ENCODE measurements at regions not wholly inside any gene's neighbourhood (a gene's known extent, or its start where the extent isn't known, plus 50 kb on each side); places are given as distances from the start of the nearest gene placed in this dataset.
"Not testable (repeated sequence)": the region's sequence is repeated elsewhere in the genome, so short reads cannot be mapped to it uniquely, and the experiment has no call there.

- Histone ChIP-seq H3K4me1 (ENCODE audit: control insufficient read depth, insufficient read depth, low read length, unreplicated experiment) (no peaks in the 10 kb centered on the region), H3K79me2 (ENCODE audit: control insufficient read depth, insufficient read depth, low read length, unreplicated experiment) (no peaks in the 10 kb centered on the region), H3K27me3 (ENCODE audit: insufficient read depth, low read length) (no peaks in the 10 kb centered on the region), H3K36me3 (ENCODE audit: insufficient read depth, low read length) (no peaks in the 10 kb centered on the region), H3K27ac (ENCODE audit: low read depth, low read length) (no peak overlapping the region), H3K4me3 (ENCODE audit: low read depth, low read length) (no peak overlapping the region), H2AFZ (ENCODE audit: low read length, unreplicated experiment) (no peak overlapping the region)
These were observed 68.3 kb upstream of the ARL4C start for GRCh38 chr2:234565201-234565600.

GRCh38 chr2:234564699-234565098, 67.8 kb upstream of the ARL4C start:
- H3K27ac ChIP-seq (ENCODE audit: low read depth, low read length), result no peak overlapping the region
- H3K79me2 ChIP-seq (ENCODE audit: control insufficient read depth, insufficient read depth, low read length, unreplicated experiment), result no peaks in the 10 kb centered on the region
- no peak overlapping the region for H3K4me3 ChIP-seq (ENCODE audit: low read depth, low read length)
- H3K4me1 ChIP-seq (ENCODE audit: control insufficient read depth, insufficient read depth, low read length, unreplicated experiment), result no peaks in the 10 kb centered on the region
- H3K36me3 ChIP-seq (ENCODE audit: insufficient read depth, low read length), result no peaks in the 10 kb centered on the region
- no peaks in the 10 kb centered on the region for H3K27me3 ChIP-seq (ENCODE audit: insufficient read depth, low read length)
- H2AFZ ChIP-seq (ENCODE audit: low read length, unreplicated experiment), result no peak overlapping the region

- H3K4me3 ChIP-seq (ENCODE audit: low read depth, low read length), result no peak overlapping the region
- H3K27ac ChIP-seq (ENCODE audit: low read depth, low read length), result no peak overlapping the region
- H2AFZ ChIP-seq (ENCODE audit: low read length, unreplicated experiment), result no peak overlapping the region
- no peaks in the 10 kb centered on the region for H3K27me3 ChIP-seq (ENCODE audit: insufficient read depth, low read length)
- H3K79me2 ChIP-seq (ENCODE audit: control insufficient read depth, insufficient read depth, low read length, unreplicated experiment), result no peaks in the 10 kb centered on the region
- no peaks in the 10 kb centered on the region for H3K4me1 ChIP-seq (ENCODE audit: control insufficient read depth, insufficient read depth, low read length, unreplicated experiment)
- no peaks in the 10 kb centered on the region for H3K36me3 ChIP-seq (ENCODE audit: insufficient read depth, low read length)
These were observed 62.7 kb upstream of the ARL4C start for GRCh38 chr2:234559609-234560008.

- Histone ChIP-seq H3K27me3 (ENCODE audit: insufficient read depth, low read length) (no peaks in the 10 kb centered on the region), H3K27ac (ENCODE audit: low read depth, low read length) (no peak overlapping the region), H3K36me3 (ENCODE audit: insufficient read depth, low read length) (no peaks in the 10 kb centered on the region), H3K4me3 (ENCODE audit: low read depth, low read length) (no peak overlapping the region), H3K4me1 (ENCODE audit: control insufficient read depth, insufficient read depth, low read length, unreplicated experiment) (no peaks in the 10 kb centered on the region), H3K79me2 (ENCODE audit: control insufficient read depth, insufficient read depth, low read length, unreplicated experiment) (no peaks in the 10 kb centered on the region), H2AFZ (ENCODE audit: low read length, unreplicated experiment) (no peak overlapping the region)
These were observed 61.8 kb upstream of the ARL4C start for GRCh38 chr2:234558642-234559041.

- Histone ChIP-seq H2AFZ (ENCODE audit: low read length, unreplicated experiment) (no peak overlapping the region), H3K79me2 (ENCODE audit: control insufficient read depth, insufficient read depth, low read length, unreplicated experiment) (no peaks in the 10 kb centered on the region), H3K4me3 (ENCODE audit: low read depth, low read length) (no peak overlapping the region), H3K27me3 (ENCODE audit: insufficient read depth, low read length) (no peaks in the 10 kb centered on the region), H3K4me1 (ENCODE audit: control insufficient read depth, insufficient read depth, low read length, unreplicated experiment) (no peaks in the 10 kb centered on the region), H3K36me3 (ENCODE audit: insufficient read depth, low read length) (no peaks in the 10 kb centered on the region), H3K27ac (ENCODE audit: low read depth, low read length) (no peak overlapping the region)
These were observed 60.1 kb upstream of the ARL4C start for GRCh38 chr2:234556848-234557573.

GRCh38 chr2:234555616-234556249, 58.9 kb upstream of the ARL4C start:
- Histone ChIP-seq H3K79me2 (ENCODE audit: control insufficient read depth, insufficient read depth, low read length, unreplicated experiment) (no peaks in the 10 kb centered on the region), H2AFZ (ENCODE audit: low read length, unreplicated experiment) (no peak overlapping the region), H3K27ac (ENCODE audit: low read depth, low read length) (no peak overlapping the region)

GRCh38 chr2:234555161-234555560, 58.3 kb upstream of the ARL4C start:
- H3K27ac ChIP-seq (ENCODE audit: low read depth, low read length), result no peak overlapping the region
- H3K4me3 ChIP-seq (ENCODE audit: low read depth, low read length), result no peak overlapping the region
- H2AFZ ChIP-seq (ENCODE audit: low read length, unreplicated experiment), result no peak overlapping the region
- no peaks in the 10 kb centered on the region for H3K79me2 ChIP-seq (ENCODE audit: control insufficient read depth, insufficient read depth, low read length, unreplicated experiment)
- peaks cover 6% of the 10 kb centered on the region for H3K4me1 ChIP-seq (ENCODE audit: control insufficient read depth, insufficient read depth, low read length, unreplicated experiment)
- H3K36me3 ChIP-seq (ENCODE audit: insufficient read depth, low read length), result no peaks in the 10 kb centered on the region
- H3K27me3 ChIP-seq (ENCODE audit: insufficient read depth, low read length), result no peaks in the 10 kb centered on the region

More at GRCh38 chr2:234555616-234556249, 58.9 kb upstream of the ARL4C start:
- Histone ChIP-seq H3K27me3 (ENCODE audit: insufficient read depth, low read length) (no peaks in the 10 kb centered on the region), H3K4me1 (ENCODE audit: control insufficient read depth, insufficient read depth, low read length, unreplicated experiment) (peaks cover 3% of the 10 kb centered on the region), H3K36me3 (ENCODE audit: insufficient read depth, low read length) (no peaks in the 10 kb centered on the region), H3K4me3 (ENCODE audit: low read depth, low read length) (no peak overlapping the region)

- H3K27me3 ChIP-seq (ENCODE audit: insufficient read depth, low read length); H3K4me3 ChIP-seq (ENCODE audit: low read depth, low read length); H3K36me3 ChIP-seq (ENCODE audit: insufficient read depth, low read length); H2AFZ ChIP-seq (ENCODE audit: low read length, unreplicated experiment); H3K4me1 ChIP-seq (ENCODE audit: control insufficient read depth, insufficient read depth, low read length, unreplicated experiment); H3K79me2 ChIP-seq (ENCODE audit: control insufficient read depth, insufficient read depth, low read length, unreplicated experiment); H3K27ac ChIP-seq (ENCODE audit: low read depth, low read length): not testable (repeated sequence)
These were observed 56.3 kb upstream of the ARL4C start for GRCh38 chr2:234553223-234553622.

- Histone ChIP-seq H3K79me2 (ENCODE audit: control insufficient read depth, insufficient read depth, low read length, unreplicated experiment) (no peaks in the 10 kb centered on the region), H3K36me3 (ENCODE audit: insufficient read depth, low read length) (no peaks in the 10 kb centered on the region), H3K4me1 (ENCODE audit: control insufficient read depth, insufficient read depth, low read length, unreplicated experiment) (peaks cover 6% of the 10 kb centered on the region), H3K27ac (ENCODE audit: low read depth, low read length) (no peak overlapping the region), H3K4me3 (ENCODE audit: low read depth, low read length) (no peak overlapping the region), H2AFZ (ENCODE audit: low read length, unreplicated experiment) (no peak overlapping the region), H3K27me3 (ENCODE audit: insufficient read depth, low read length) (no peaks in the 10 kb centered on the region)
These were observed 53.7 kb upstream of the ARL4C start for GRCh38 chr2:234550511-234551107.

- peaks cover 6% of the 10 kb centered on the region for H3K4me1 ChIP-seq (ENCODE audit: control insufficient read depth, insufficient read depth, low read length, unreplicated experiment)
These were observed 53.2 kb upstream of the ARL4C start for GRCh38 chr2:234550056-234550455.

More at GRCh38 chr2:234550056-234550455, 53.2 kb upstream of the ARL4C start:
- no peak overlapping the region for H3K4me3 ChIP-seq (ENCODE audit: low read depth, low read length)
- no peaks in the 10 kb centered on the region for H3K27me3 ChIP-seq (ENCODE audit: insufficient read depth, low read length)
- H2AFZ ChIP-seq (ENCODE audit: low read length, unreplicated experiment), result no peak overlapping the region
- no peaks in the 10 kb centered on the region for H3K36me3 ChIP-seq (ENCODE audit: insufficient read depth, low read length)
- no peaks in the 10 kb centered on the region for H3K79me2 ChIP-seq (ENCODE audit: control insufficient read depth, insufficient read depth, low read length, unreplicated experiment)
- H3K27ac ChIP-seq (ENCODE audit: low read depth, low read length), result no peak overlapping the region

All from ACC112 (cell line).